GM12874 (cell line): ENCODE measurements at regions not wholly inside any gene's neighbourhood (a gene's known extent, or its start where the extent isn't known, plus 50 kb on each side); places are given as distances from the start of the nearest gene placed in this dataset.

Experiments
- TF ChIP-seq, protein P1 (sequence below): IDR thresholded peaks from 2 replicates; pipeline ENCODE4 v1.5.1; 2011; ENCODE audit warnings: low read depth, mild to moderate bottlenecking, control low read depth, low read length, moderate library complexity; ENCODE audit not compliant: insufficient read depth

DNA sequence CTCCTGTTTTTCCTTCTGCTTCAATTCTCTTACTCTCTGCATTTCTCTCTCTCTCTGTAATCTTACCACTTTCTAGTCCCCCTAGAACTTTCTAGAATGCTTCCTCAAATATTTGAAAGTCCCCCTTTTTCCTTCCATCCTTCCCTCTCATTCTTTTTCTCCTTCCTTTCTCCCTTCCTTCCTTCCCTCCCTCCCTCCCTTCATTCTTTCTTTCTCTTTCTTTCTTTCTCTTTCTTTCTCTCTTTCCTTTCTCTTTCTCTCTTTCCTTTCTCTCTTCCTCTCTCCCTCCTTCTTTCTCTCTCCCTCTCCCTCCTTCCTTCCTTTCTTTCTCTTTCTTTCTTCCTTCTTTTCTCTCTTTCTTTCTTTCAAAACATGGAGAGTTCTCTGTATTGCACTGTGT is 201.4 kb upstream of the IGF1 start:
- TF ChIP-seq, protein P1, sequence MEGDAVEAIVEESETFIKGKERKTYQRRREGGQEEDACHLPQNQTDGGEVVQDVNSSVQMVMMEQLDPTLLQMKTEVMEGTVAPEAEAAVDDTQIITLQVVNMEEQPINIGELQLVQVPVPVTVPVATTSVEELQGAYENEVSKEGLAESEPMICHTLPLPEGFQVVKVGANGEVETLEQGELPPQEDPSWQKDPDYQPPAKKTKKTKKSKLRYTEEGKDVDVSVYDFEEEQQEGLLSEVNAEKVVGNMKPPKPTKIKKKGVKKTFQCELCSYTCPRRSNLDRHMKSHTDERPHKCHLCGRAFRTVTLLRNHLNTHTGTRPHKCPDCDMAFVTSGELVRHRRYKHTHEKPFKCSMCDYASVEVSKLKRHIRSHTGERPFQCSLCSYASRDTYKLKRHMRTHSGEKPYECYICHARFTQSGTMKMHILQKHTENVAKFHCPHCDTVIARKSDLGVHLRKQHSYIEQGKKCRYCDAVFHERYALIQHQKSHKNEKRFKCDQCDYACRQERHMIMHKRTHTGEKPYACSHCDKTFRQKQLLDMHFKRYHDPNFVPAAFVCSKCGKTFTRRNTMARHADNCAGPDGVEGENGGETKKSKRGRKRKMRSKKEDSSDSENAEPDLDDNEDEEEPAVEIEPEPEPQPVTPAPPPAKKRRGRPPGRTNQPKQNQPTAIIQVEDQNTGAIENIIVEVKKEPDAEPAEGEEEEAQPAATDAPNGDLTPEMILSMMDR = no peak

DNA sequence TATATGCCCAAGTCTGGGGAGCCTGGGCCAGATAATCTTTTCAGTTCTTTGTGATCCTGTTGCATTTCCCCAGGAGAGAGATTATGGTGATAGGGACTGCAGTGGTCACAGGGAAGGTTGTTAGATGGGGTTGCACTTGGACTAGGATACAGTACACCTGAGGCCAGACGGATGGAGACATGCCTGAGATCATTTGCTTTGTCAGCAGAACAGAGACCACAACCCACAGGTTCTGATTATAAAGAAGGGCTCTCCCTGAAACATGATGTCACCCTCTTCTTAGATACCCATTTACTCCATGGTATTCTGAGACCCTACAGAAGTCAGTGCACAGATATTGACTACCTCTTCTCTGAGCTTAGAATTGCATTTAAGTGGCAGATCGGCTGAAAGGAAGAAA is 200.9 kb upstream of the IGF1 start:
- TF ChIP-seq, protein P1 = no peak

DNA sequence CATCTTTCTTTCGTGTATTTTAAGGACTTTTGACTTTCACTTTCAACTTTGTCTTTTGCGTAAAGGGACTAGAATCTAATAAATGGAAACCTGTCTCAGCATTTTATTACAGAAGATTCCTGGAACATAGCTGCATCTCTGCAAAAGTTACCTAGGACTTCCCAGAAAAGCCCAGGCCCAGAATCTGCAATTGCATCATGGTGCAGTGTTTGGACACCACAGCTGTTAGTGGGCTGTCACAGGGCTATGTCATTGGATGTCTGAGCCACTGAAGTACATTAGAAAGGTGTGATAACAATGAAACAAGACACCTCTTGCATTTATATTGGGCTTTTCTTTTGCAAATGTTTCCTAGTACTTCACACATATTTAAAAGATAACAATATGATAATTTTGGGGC is 199.9 kb upstream of the IGF1 start:
- TF ChIP-seq, protein P1 = no peak

DNA sequence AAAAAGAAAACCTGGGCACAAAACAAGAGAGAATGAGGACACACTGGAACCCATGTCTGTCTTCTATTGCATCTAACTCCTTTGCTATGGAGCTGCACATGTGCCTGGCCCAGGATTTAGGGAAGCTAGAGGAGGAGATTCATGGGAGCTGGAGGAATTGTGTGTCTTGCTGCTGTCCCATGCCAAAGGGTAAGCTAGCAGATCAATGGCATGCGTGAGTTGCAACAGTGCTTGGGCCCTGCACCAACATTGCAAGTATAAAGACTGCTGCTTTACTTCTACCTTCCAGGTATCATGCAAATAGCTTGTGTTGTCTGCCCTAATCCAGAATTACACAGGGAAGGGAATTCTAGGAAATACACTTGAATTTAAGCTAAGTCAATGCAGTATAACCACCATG is 196.4 kb upstream of the IGF1 start:
- TF ChIP-seq, protein P1 = no peak

DNA sequence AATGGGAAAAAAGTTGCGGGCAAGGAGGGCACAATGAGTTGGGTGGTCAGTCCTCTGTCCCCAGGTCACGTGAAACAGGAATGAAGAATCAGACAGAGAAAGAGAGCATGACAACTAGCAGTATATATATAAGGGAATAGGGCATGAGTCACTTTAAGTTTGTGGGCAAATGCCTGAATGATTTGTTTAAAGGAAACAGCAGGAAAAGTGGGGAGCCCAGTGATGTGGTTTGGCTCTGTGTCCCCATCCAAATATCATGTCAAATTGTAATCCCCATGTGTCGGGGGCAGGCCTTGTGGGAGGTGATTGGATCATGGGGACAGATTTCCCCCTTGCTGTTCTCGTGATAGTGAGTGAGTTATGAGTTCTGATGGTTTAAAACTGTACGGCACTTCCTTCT is 195.3 kb upstream of the IGF1 start:
- TF ChIP-seq, protein P1 = no peak

DNA sequence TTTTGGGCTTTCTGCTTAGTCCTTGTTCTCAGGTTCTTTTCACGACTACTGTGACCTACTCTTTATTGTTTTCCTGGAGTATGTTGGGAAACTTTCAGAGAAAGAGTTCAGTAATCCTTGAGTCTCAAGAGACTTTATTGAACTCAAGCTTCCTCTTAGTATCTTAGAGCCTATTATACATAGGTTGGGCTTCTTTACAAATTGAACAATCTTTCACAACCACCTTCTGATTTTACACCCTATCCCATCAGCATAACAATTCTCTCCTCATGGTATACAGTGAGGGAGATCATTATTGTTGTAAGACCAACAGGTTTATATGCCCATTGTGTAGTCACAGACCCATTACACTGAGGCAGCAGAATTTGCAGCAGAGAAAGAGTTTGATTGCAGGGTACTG is 193.2 kb upstream of the IGF1 start:
- TF ChIP-seq, protein P1 = no peak

DNA sequence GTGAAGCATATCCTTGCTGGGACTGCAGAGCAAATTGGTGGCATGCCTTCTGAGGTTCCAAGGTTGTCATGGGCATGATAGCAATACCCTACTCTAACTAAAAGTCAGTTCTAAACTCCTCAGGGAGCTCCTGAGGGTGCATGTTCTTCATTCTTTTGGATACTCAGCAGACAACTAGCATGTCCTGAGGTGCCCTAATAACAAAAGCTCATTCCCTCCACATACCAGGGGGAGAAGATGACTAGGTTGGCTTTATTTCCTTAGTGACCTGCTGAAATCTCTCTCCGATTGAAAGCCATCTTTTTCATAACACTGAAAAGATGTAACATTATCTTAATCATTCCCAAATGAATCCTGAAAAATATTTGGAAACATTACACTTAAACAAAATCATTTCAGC is 188.7 kb upstream of the IGF1 start:
- TF ChIP-seq, protein P1 = no peak
